PC-3 (cell line): ENCODE measurements at regions not wholly inside any gene's neighbourhood (a gene's known extent, or its start where the extent isn't known, plus 50 kb on each side); places are given as distances from the start of the nearest gene placed in this dataset.
A peak's percentile ranks its signal among the peaks of the same experiment; 100 is the strongest.

Experiments
- ATAC-seq: fragments of 200-7000 bp; cut with Tn5 transposase; 2 replicates; pipeline ENCODE4 v1.9.1; 2020; ENCODE audit warnings: mild to moderate bottlenecking, moderate library complexity
- BruUV-seq: library from RNA; stranded (reverse); fragments of 400-500 nt; replicated peaks from 2 replicates; lab custom pipeline; 2021; lab: Mats Ljungman, UMichigan
- CTCF ChIA-PET: fragments of 300-600 bp; sonication (Branson Sonifier 250); formaldehyde crosslinking; loops from one replicate; lab custom pipeline; 2022; ENCODE audit warnings: antibody characterized with exemption; lab: Charles Lee
- POLR2A ChIA-PET: fragments of 300-600 bp; sonication (Branson Sonifier 250); formaldehyde crosslinking; loops from one replicate; lab custom pipeline; 2022; ENCODE audit warnings: antibody characterized with exemption; ENCODE audit not compliant: unreplicated experiment; lab: Charles Lee
- DNase-seq: peaks from one replicate; pipeline ENCODE4 v3.0.0-alpha.2; 2015
- H2AFZ ChIP-seq: fragments of 300-600 bp; sonication (generic); 2 replicates; pipeline ENCODE4 v1.6.0; 2016; ENCODE audit warnings: antibody characterized with exemption, low read length
- H3F3A ChIP-seq: fragments of 300-600 bp; sonication (generic); one replicate; pipeline ENCODE4 v1.6.0; 2017; ENCODE audit warnings: antibody characterized with exemption, low read length, control low read depth, mild to moderate bottlenecking; ENCODE audit not compliant: unreplicated experiment
- H3K27ac ChIP-seq: fragments of 300-600 bp; sonication (generic); 2 replicates; pipeline ENCODE4 v1.5.1; 2016; ENCODE audit warnings: mild to moderate bottlenecking, low read length
- H3K27me3 ChIP-seq: fragments of 300-600 bp; sonication (generic); 2 replicates; pipeline ENCODE4 v1.6.1; 2016; ENCODE audit warnings: low read length, mixed read lengths
- H3K36me3 ChIP-seq: fragments of 300-600 bp; sonication (generic); 2 replicates; pipeline ENCODE4 v1.6.1; 2016; ENCODE audit warnings: low read depth, mixed run types, low read length, mixed read lengths
- H3K4me1 ChIP-seq: fragments of 300-600 bp; sonication (generic); 2 replicates; pipeline ENCODE4 v1.5.1; 2016; ENCODE audit warnings: low read length; ENCODE audit not compliant: insufficient read depth
- H3K4me2 ChIP-seq: fragments of 300-600 bp; sonication (generic); 2 replicates; pipeline ENCODE4 v1.6.0; 2016; ENCODE audit warnings: low read length
- H3K4me3 ChIP-seq: fragments of 300-600 bp; sonication (generic); 2 replicates; pipeline ENCODE4 v1.5.1; 2016; ENCODE audit warnings: mild to moderate bottlenecking, low read length, mixed read lengths
- H3K79me2 ChIP-seq: fragments of 300-600 bp; sonication (generic); 2 replicates; pipeline ENCODE4 v1.6.1; 2017; ENCODE audit warnings: low read length, mixed read lengths
- H3K9ac ChIP-seq: fragments of 300-600 bp; sonication (generic); 2 replicates; pipeline ENCODE4 v1.6.0; 2016; ENCODE audit warnings: mild to moderate bottlenecking, low read length
- H3K9me2 ChIP-seq: fragments of 300-600 bp; sonication (generic); replicated peaks from 2 replicates; pipeline ENCODE4 v1.6.1; 2016; ENCODE audit warnings: mixed run types, low read length, mixed read lengths
- H3K9me3 ChIP-seq: fragments of 300-600 bp; sonication (generic); 2 replicates; pipeline ENCODE4 v1.6.1; 2016; ENCODE audit warnings: low read length, mixed read lengths
- H4K20me1 ChIP-seq: fragments of 300-600 bp; sonication (generic); 2 replicates; pipeline ENCODE4 v1.6.1; 2016; ENCODE audit warnings: low read length, mixed read lengths
- CTCF ChIP-seq: fragments of 300-600 bp; sonication (generic); conservative IDR thresholded peaks from 2 replicates; pipeline ENCODE4 v1.5.1; 2017; ENCODE audit warnings: antibody characterized with exemption, low read depth, mild to moderate bottlenecking, low read length
- EZH2 ChIP-seq: fragments of 300-600 bp; sonication (generic); IDR thresholded peaks from one replicate; pipeline ENCODE4 v1.6.1; 2017; ENCODE audit warnings: antibody characterized with exemption, mild to moderate bottlenecking, low read length; ENCODE audit not compliant: unreplicated experiment
- EZH2phosphoT487 ChIP-seq: fragments of 300-600 bp; sonication (generic); IDR thresholded peaks from 2 replicates; pipeline ENCODE4 v1.6.1; 2018; ENCODE audit warnings: mild to moderate bottlenecking, antibody characterized with exemption, low read length, borderline replicate concordance
- intact Hi-C: fragments of 100-400 bp; cut with micrococcal nuclease; formaldehyde crosslinking; loops from 2 replicates; pipeline ENCODE4 v1.9.0; 2023

DNA sequence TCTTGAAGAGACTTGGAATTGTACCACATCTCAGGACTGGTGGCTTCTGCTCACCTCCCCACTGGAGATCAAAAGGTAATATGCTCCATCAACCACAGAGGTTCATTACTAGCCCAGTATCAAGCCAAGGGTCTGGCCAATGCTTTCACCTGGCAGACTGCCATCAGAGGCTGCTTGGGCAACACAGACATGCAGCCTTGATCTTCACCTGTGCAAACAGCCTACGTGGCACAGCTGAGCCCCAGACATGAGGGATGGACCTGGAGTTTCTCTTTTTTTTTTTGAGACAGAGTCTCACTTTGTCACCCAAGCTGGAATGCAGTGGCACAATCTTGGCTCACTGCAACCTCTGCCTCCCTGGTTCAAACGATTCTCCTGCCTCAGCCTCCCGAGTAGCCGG lies 105.6 kb upstream of the HES1 start:
- Histone ChIP-seq H3K79me2 (no peaks in the 10 kb centered on the region), H3K4me1 (no peaks in the 10 kb centered on the region), H3F3A (no peaks in the 10 kb centered on the region), H3K9me2 (no peaks in the 10 kb centered on the region), H3K9ac (no peak overlapping the region), H3K27me3 (no peaks in the 10 kb centered on the region), H3K27ac (no peak overlapping the region), H2AFZ (no peak overlapping the region), H3K36me3 (no peaks in the 10 kb centered on the region), H3K9me3 (no peaks in the 10 kb centered on the region), H3K4me2 (no peak overlapping the region), H3K4me3 (no peak overlapping the region), H4K20me1 (no peaks in the 10 kb centered on the region)
- ATAC-seq (no peak), DNase-seq (peak; percentile 10)
- POLR2A ChIA-PET, result no interaction called here
- intact Hi-C loops, result no loop called here
- BruUV-seq, result no TSS peak
- TF ChIP-seq EZH2phosphoT487 (no peak), EZH2 (no peak), CTCF (no peak)
- CTCF ChIA-PET, result no interaction called here

- Histone ChIP-seq H4K20me1 (no peaks in the 10 kb centered on the region), H3K9me2 (no peaks in the 10 kb centered on the region), H3K9ac (no peak overlapping the region), H3K4me1 (no peaks in the 10 kb centered on the region), H3K4me2 (no peak overlapping the region), H3K4me3 (no peak overlapping the region), H3K27me3 (no peaks in the 10 kb centered on the region), H3K36me3 (no peaks in the 10 kb centered on the region), H3K27ac (no peak overlapping the region), H3F3A (no peaks in the 10 kb centered on the region), H3K79me2 (no peaks in the 10 kb centered on the region), H2AFZ (no peak overlapping the region), H3K9me3 (no peaks in the 10 kb centered on the region)
- POLR2A ChIA-PET, result no interaction called here
- no TSS peak for BruUV-seq
- no peak for TF ChIP-seq CTCF
- no peak for TF ChIP-seq EZH2
- no peak for TF ChIP-seq EZH2phosphoT487
- CTCF ChIA-PET, result no interaction called here
- intact Hi-C loops, result no loop called here
- no peak for ATAC-seq
- no peak for DNase-seq
These were observed 104.6 kb upstream of the HES1 start for GRCh38 chr3:194031349-194031748.

DNA sequence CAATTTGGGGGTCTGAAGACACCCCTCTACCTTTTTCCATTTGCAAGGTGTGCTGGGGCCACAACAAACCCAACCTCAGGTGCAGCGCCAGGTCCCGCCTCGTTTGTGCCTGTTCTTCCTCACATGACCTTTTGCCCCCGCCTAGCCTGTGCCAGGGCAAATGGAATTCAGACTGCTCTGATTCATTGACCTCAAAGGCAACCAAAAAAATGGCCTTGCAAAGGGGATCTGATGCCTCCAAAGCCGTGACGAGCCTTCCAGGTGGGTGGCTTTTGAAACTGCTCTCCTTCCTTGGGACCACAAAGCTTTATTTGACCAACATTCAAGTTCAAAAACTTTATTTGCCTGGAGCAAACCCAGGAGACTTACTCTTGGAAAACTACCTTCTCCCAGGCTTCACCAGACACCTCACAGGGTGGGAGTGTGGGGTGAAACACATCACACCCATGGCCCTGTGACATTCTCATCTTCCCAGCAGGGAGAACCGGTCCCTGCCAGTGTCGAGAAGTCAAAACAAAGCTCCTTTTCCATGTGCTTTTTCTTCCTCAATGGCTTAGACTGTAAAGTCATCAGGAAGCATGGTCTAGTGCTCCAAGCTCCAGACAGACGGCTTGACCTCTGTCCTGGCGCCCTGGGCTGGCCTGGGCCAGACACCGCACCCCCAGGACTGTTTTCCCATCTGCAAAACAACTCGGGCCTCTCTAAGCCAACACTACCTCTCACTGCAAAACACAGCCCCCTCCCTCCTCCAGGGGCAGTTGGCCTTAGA lies 103.9 kb upstream of the HES1 start:
- no peaks in the 10 kb centered on the region for H3K36me3 ChIP-seq
- H3K9me2 ChIP-seq, result no peaks in the 10 kb centered on the region
- DNase-seq (no peak), ATAC-seq (no peak)
- no peaks in the 10 kb centered on the region for H3K9me3 ChIP-seq
- H3K4me3 ChIP-seq, result no peak overlapping the region
- POLR2A ChIA-PET, result interaction anchor here (0.6 kb wide), 1 partner anchor 109 kb away, joined by 3 read pairs; no protein-coding TSS in a partner anchor
- no peak overlapping the region for H3K9ac ChIP-seq
- no peak overlapping the region for H2AFZ ChIP-seq
- no peak overlapping the region for H3K4me2 ChIP-seq
- no TSS peak for BruUV-seq
- TF ChIP-seq EZH2 (no peak), CTCF (no peak), EZH2phosphoT487 (no peak)
- no peaks in the 10 kb centered on the region for H3K4me1 ChIP-seq
- CTCF ChIA-PET, result no interaction called here
- no peak overlapping the region for H3K27ac ChIP-seq
- no peaks in the 10 kb centered on the region for H3F3A ChIP-seq
- no peaks in the 10 kb centered on the region for H4K20me1 ChIP-seq
- H3K79me2 ChIP-seq, result no peaks in the 10 kb centered on the region
- H3K27me3 ChIP-seq, result no peaks in the 10 kb centered on the region
- intact Hi-C loops, result no loop called here
